A549 (cell line): ENCODE measurements at regions not wholly inside any gene's neighbourhood (a gene's known extent, or its start where the extent isn't known, plus 50 kb on each side); places are given as distances from the start of the nearest gene placed in this dataset.

ENCODE experiments used
- CHD2 ChIP-seq: fragments of 150-350 bp; IDR thresholded peaks from 2 replicates; pipeline ENCODE4 v1.6.1; 2014; ENCODE audit warnings: low read length; ENCODE audit not compliant: partially characterized antibody
- CTCF ChIP-seq: fragments of >200 bp; sonication (Bioruptor Twin); formaldehyde crosslinking; IDR thresholded peaks from 3 replicates; pipeline ENCODE4 v1.5.1; 2016
- EP300 ChIP-seq, 2 experiments: fragments of >200 bp; sonication (Bioruptor Twin); formaldehyde crosslinking; IDR thresholded peaks; 2 replicates in 1 of 2; 3 replicates in 1 of 2; pipeline ENCODE4 v1.6.1; 2016 to 2017
- FOSL2 ChIP-seq, 2 experiments: fragments of 450-650 bp in 1 of 2; fragments of >200 bp in 1 of 2; sonication (Bioruptor Twin) in 1 of 2; formaldehyde crosslinking; IDR thresholded peaks; 2 replicates each; pipeline versions ENCODE4 v1.5.0 to v1.6.1; 2016 to 2020; ENCODE audit warnings: mild to moderate bottlenecking in 1 of 2, moderate library complexity in 1 of 2
- JUN ChIP-seq, 2 experiments: fragments of >200 bp; sonication (Bioruptor Twin); formaldehyde crosslinking; IDR thresholded peaks; 2 replicates in 1 of 2; 3 replicates in 1 of 2; pipeline ENCODE4 v1.6.1; 2016 to 2017
- NR3C1 ChIP-seq: fragments of >200 bp; sonication (Bioruptor Twin); formaldehyde crosslinking; IDR thresholded peaks from 3 replicates; pipeline ENCODE4 v1.6.1; 2017
- POLR2A ChIP-seq: IDR thresholded peaks from 2 replicates; pipeline ENCODE4 v1.6.1; 2012; ENCODE audit warnings: mild to moderate bottlenecking, low read length
- RARB ChIP-seq: fragments of 250-450 bp; sonication (Bioruptor Pico); IDR thresholded peaks from 2 replicates; pipeline ENCODE4 v1.8.0; 2021; ENCODE audit warnings: mild to moderate bottlenecking, moderate library complexity
- ZNF302 ChIP-seq: fragments of 250-450 bp; sonication (Bioruptor Pico); IDR thresholded peaks from 2 replicates; pipeline ENCODE4 v1.9.0; 2021; ENCODE audit warnings: inconsistent platforms, mild to moderate bottlenecking, moderate library complexity
- ZSCAN20 ChIP-seq: fragments of 250-450 bp; sonication (Bioruptor Pico); IDR thresholded peaks from 2 replicates; pipeline ENCODE4 v1.8.0; 2022; ENCODE audit warnings: mild to moderate bottlenecking, moderate library complexity

- TF ChIP-seq CTCF (no peak), POLR2A (no peak), FOSL2 (IDR thresholded peaks at IDR 0.05) (no peak), FOSL2 (CRISPR knock-in tag; IDR thresholded peaks at IDR 0.05) (no peak), EP300 (IDR thresholded peaks at IDR 0.05) (no peak), RARB (CRISPR knock-in tag) (no peak), NR3C1 (no peak), JUN (IDR thresholded peaks at IDR 0.05) (no peak), ZSCAN20 (no peak), ZNF302 (CRISPR knock-in tag) (no peak), CHD2 (no peak)
These were observed 64.4 kb upstream of the SLCO3A1 start for GRCh38 chr15:91789136-91789535.
